Omental fat pad (tissue), 3 donors: ENCODE measurements at regions not wholly inside any gene's neighbourhood (a gene's known extent, or its start where the extent isn't known, plus 50 kb on each side); places are given as distances from the start of the nearest gene placed in this dataset.
"Not testable (repeated sequence)": the region's sequence is repeated elsewhere in the genome, so short reads cannot be mapped to it uniquely, and the experiment has no call there.

Experiments used
- ATAC-seq: fragments of 150-250 bp; one replicate; pipeline ENCODE4 v1.9.1; 2016; ENCODE audit warnings: mild to moderate bottlenecking, moderate library complexity; ENCODE audit not compliant: low FRiP score
- DNase-seq: peaks from one replicate; pipeline ENCODE4 v3.0.0-alpha.2; 2019; ENCODE audit warnings: low spot score
- CTCF ChIP-seq, 3 donors: fragments of 450-650 bp; IDR thresholded peaks; one replicate each; pipeline ENCODE4 v1.5.1; 2016 to 2017; ENCODE audit warnings: antibody characterized with exemption in 3 of 3, mild to moderate bottlenecking in 3 of 3, moderate library complexity in 2 of 3

GRCh38 chrX:43446752-43447151, 209.3 kb upstream of the MAOA start:
- ATAC-seq (no peak), DNase-seq (no peak)
- TF ChIP-seq CTCF (IDR thresholded peaks at IDR 0.05), result no peak

GRCh38 chrX:43448688-43449087, 207.4 kb upstream of the MAOA start:
- TF ChIP-seq CTCF (IDR thresholded peaks at IDR 0.05), result no peak
- ATAC-seq (no peak), DNase-seq (no peak)

- TF ChIP-seq CTCF (IDR thresholded peaks at IDR 0.05), result no peak
- no peak for ATAC-seq
Measured at GRCh38 chrX:43450355-43450754, 205.7 kb upstream of the MAOA start.

GRCh38 chrX:43451976-43452686, 204.0 kb upstream of the MAOA start:
- DNase-seq, ATAC-seq: not testable (repeated sequence)

More at GRCh38 chrX:43450355-43450754, 205.7 kb upstream of the MAOA start:
- no peak for DNase-seq

GRCh38 chrX:43456063-43456462, 200.0 kb upstream of the MAOA start:
- no peak for ATAC-seq
- TF ChIP-seq CTCF (IDR thresholded peaks at IDR 0.05), result no peak
- DNase-seq, result no peak

- TF ChIP-seq CTCF (IDR thresholded peaks at IDR 0.05), result no peak
- DNase-seq (no peak), ATAC-seq (no peak)
Measured at GRCh38 chrX:43456906-43457305, 199.2 kb upstream of the MAOA start.

- no peak for TF ChIP-seq CTCF (IDR thresholded peaks at IDR 0.05)
- ATAC-seq (no peak), DNase-seq (no peak)
Measured at GRCh38 chrX:43467608-43468234, 188.4 kb upstream of the MAOA start.
